Tibial nerve (tissue), 4 donors: ENCODE measurements at regions not wholly inside any gene's neighbourhood (a gene's known extent, or its start where the extent isn't known, plus 50 kb on each side); places are given as distances from the start of the nearest gene placed in this dataset.
A peak's percentile ranks its signal among the peaks of the same experiment; 100 is the strongest.

ENCODE experiments used
- DNase-seq, 2 donors: peaks; one replicate each; pipeline ENCODE4 v3.0.0-alpha.2; 2019; ENCODE audit warnings: low spot score in 2 of 2
- H3K27ac ChIP-seq, 4 donors: fragments of 200-600 bp; sonication (generic) in 3 of 4; one replicate each; pipeline ENCODE4 v1.5.1; 2017 to 2019; ENCODE audit warnings: mild to moderate bottlenecking in 1 of 4
- H3K27me3 ChIP-seq, 2 donors: fragments of 200-600 bp; sonication (generic) in 1 of 2; one replicate each; pipeline versions ENCODE4 v1.5.1 to v1.6.0; 2017 to 2019
- H3K36me3 ChIP-seq, 3 donors: fragments of 200-600 bp; sonication (generic); one replicate each; pipeline ENCODE4 v1.5.1; 2018 to 2019
- H3K4me1 ChIP-seq, 4 donors: fragments of 200-600 bp; sonication (generic) in 3 of 4; one replicate each; pipeline ENCODE4 v1.5.1; 2017 to 2019
- H3K4me3 ChIP-seq, 4 donors: fragments of 200-600 bp; sonication (generic) in 3 of 4; one replicate each; pipeline ENCODE4 v1.5.1; 2017 to 2019; ENCODE audit warnings: mild to moderate bottlenecking in 1 of 4, moderate library complexity in 1 of 4
- H3K9me3 ChIP-seq, 4 donors: fragments of 200-600 bp; sonication (generic) in 3 of 4; one replicate each; pipeline ENCODE4 v1.5.1; 2017 to 2019
- EP300 ChIP-seq, 2 donors: sonication (generic); formaldehyde crosslinking; IDR thresholded peaks; one replicate each; pipeline ENCODE4 v1.6.1; 2017; ENCODE audit warnings: antibody characterized with exemption in 2 of 2, mild to moderate bottlenecking in 1 of 2
- POLR2A ChIP-seq, 2 donors: fragments of 450-650 bp; IDR thresholded peaks; one replicate each; pipeline ENCODE4 v1.6.1; 2017; ENCODE audit warnings: antibody characterized with exemption in 2 of 2, mild to moderate bottlenecking in 2 of 2, moderate library complexity in 2 of 2
- WGBS, 2 donors: methylation state at CpG; one replicate each; pipeline ENCODE4 v1.1.5; 2018; 5-methylcytosine and 5-hydroxymethylcytosine counted together
- TF ChIP-seq, protein P1 (sequence below), 5 experiments: fragments of 200-600 bp in 3 of 5; fragments of 450-650 bp in 2 of 5; sonication (generic) in 3 of 5; IDR thresholded peaks; one replicate each; pipeline ENCODE4 v1.5.1; 2016 to 2019; ENCODE audit warnings: antibody characterized with exemption in 5 of 5, mild to moderate bottlenecking in 3 of 5, moderate library complexity in 2 of 5

DNA sequence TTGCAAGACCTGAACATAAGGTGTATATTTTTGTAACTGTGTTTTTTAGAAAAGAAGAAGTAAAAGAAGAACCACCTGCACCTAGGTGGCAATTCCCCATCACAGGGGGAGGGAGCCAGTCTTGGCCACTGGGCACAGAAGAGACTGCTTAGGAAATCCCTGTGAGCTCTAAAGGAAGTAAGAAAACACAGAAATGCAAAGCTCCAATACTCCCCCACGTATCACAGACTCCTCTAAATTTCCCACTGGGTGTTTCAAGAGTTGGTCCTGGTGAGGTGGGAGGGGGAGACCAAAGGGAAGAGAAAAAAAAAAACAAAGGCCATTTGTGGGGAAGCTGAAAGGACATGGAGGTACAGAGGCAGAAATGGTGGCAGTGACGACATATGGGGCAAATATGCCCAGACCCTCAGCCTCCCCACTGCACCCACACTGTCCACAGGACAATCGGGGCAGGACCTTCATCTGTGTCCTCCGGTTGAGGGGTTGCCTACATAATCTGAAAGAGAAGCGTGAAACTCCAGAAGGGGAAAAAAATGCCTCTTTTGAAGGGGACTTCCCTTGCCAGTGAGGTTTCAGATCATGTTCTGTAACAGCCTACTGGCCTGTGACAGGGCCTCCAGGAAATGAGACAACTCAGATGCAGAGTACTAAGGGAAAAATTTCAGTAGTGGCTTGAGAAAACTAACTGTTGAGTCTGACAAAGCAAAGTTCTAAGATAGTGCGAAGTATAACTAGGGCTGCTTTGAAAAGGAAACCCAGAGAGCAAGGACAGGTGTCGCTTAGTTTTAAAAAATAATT lies 226.2 kb upstream of the MARCKS start:
- Histone ChIP-seq H3K27me3 (no peaks in the 10 kb centered on the region), H3K36me3 (no peaks in the 10 kb centered on the region), H3K4me1 (peaks cover 0 to 45% (median 25%) of the 10 kb centered on the region in 4 donors), H3K9me3 (no peaks in the 10 kb centered on the region), H3K4me3 (peak overlapping the region in 1 of 4 donors; percentile 16), H3K27ac (peak overlapping the region in 3 of 4 donors; percentile 37 to 82 (median 69))
- TF ChIP-seq, protein P1, sequence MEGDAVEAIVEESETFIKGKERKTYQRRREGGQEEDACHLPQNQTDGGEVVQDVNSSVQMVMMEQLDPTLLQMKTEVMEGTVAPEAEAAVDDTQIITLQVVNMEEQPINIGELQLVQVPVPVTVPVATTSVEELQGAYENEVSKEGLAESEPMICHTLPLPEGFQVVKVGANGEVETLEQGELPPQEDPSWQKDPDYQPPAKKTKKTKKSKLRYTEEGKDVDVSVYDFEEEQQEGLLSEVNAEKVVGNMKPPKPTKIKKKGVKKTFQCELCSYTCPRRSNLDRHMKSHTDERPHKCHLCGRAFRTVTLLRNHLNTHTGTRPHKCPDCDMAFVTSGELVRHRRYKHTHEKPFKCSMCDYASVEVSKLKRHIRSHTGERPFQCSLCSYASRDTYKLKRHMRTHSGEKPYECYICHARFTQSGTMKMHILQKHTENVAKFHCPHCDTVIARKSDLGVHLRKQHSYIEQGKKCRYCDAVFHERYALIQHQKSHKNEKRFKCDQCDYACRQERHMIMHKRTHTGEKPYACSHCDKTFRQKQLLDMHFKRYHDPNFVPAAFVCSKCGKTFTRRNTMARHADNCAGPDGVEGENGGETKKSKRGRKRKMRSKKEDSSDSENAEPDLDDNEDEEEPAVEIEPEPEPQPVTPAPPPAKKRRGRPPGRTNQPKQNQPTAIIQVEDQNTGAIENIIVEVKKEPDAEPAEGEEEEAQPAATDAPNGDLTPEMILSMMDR (IDR thresholded peaks at IDR 0.05), result no peak
- TF ChIP-seq EP300 (IDR thresholded peaks at IDR 0.05) (no peak), POLR2A (IDR thresholded peaks at IDR 0.05) (no peak)
- DNase-seq, result no peak
- WGBS, 2 donors, result 59 to 66% methylated on average over 7 of the region's 7 CpGs

DNA sequence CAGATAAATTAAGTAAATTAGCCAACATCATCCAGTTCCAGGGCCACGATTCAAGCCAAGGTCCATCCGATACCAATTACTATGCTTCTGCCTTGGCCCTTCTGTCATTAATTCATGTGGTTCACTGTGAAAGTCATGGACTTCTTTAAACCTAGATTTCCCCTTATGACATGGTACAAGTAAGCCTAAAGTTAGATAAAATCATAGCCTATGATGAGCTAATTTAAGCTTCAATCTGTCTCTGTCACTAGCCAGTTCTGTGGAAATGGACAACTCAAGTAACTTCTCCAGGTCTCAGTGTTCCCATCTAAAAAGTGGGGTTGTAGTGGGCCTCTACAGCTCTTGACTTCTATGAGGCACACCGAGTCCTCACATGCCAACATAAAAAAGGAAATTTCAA lies 225.5 kb upstream of the MARCKS start:
- Histone ChIP-seq H3K4me1 (peaks cover 0 to 45% (median 25%) of the 10 kb centered on the region in 4 donors), H3K4me3 (no peak overlapping the region), H3K27ac (peak overlapping the region in 3 of 4 donors; percentile 37 to 82 (median 69)), H3K36me3 (no peaks in the 10 kb centered on the region), H3K9me3 (no peaks in the 10 kb centered on the region), H3K27me3 (no peaks in the 10 kb centered on the region)
- DNase-seq, result no peak
- TF ChIP-seq, protein P1 (IDR thresholded peaks at IDR 0.05), result no peak
- TF ChIP-seq EP300 (IDR thresholded peaks at IDR 0.05) (no peak), POLR2A (IDR thresholded peaks at IDR 0.05) (no peak)
- 84 to 86% methylated on average over 3 of the region's 3 CpGs for WGBS, 2 donors

DNA sequence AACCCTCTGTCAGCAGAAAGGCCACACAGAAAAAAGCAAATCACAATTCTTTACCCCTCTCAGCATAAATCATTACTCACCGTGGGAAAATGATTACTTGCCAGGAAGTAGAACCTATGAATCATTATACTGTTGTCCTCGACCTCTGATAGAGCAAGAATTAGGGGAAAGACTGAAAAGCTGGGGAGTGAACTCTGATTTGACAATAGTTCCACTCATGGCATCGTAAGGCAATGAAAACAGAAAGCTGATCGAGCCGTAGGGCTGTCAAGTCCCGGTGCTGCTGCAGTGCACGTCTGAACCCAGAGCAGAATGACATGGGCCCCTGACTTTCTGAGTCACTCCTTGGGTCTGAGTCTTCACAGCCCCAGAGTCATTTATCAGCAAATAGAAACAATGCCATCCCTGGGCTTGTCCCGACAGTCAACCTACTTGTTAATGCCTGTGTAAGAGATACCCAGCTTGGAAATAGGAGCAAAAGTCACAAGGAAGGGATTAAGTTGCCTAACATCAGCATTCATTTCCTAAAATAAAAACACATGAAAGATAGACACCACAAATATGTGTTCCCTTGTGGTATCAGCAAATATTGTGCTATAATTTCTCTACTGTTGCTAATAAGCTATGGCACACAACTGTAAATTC lies 224.8 kb upstream of the MARCKS start:
- DNase-seq, result peak in 1 of 2 donors; percentile 22
- H3K4me1 ChIP-seq, result peaks cover 0 to 45% (median 25%) of the 10 kb centered on the region in 4 donors
- 14 to 31% methylated on average over 8 of the region's 8 CpGs for WGBS, 2 donors
- peak overlapping the region in 3 of 4 donors; percentile 4 to 17 (median 13) for H3K4me3 ChIP-seq
- TF ChIP-seq, protein P1 (IDR thresholded peaks at IDR 0.05), result no peak
- TF ChIP-seq EP300 (IDR thresholded peaks at IDR 0.05), result peak in 1 of 2 donors; percentile 32
- no peak for TF ChIP-seq POLR2A (IDR thresholded peaks at IDR 0.05)
- H3K27me3 ChIP-seq, result no peaks in the 10 kb centered on the region
- H3K36me3 ChIP-seq, result no peaks in the 10 kb centered on the region
- H3K9me3 ChIP-seq, result no peaks in the 10 kb centered on the region
- H3K27ac ChIP-seq, result peak overlapping the region; percentile 10 to 82 (median 53)

DNA sequence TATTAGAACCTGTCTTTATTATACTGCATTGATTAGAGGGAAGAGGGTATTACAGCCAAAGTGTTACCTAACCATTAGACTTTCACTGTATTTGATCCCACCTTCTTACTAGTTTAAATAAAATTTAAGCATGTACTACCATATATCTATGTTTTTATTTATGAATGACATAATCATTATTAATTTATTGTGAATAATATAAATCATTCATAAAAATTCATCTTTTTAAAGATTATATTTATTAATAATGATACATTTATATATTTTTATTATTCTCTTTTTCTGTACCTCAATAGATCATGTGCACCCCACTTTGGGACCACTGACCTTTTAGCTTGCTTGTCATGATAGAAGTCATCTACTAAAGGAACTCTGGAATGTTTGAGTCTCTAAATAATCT lies 223.5 kb upstream of the MARCKS start:
- Histone ChIP-seq H3K4me1 (peaks cover 0 to 45% (median 25%) of the 10 kb centered on the region in 4 donors), H3K4me3 (no peak overlapping the region), H3K9me3 (no peaks in the 10 kb centered on the region), H3K27ac (no peak overlapping the region), H3K27me3 (no peaks in the 10 kb centered on the region), H3K36me3 (no peaks in the 10 kb centered on the region)
- DNase-seq, result no peak
- TF ChIP-seq, protein P1 (IDR thresholded peaks at IDR 0.05), result no peak
- TF ChIP-seq POLR2A (IDR thresholded peaks at IDR 0.05) (no peak), EP300 (IDR thresholded peaks at IDR 0.05) (no peak)
